Caco-2 (cell line): ENCODE measurements at regions not wholly inside any gene's neighbourhood (a gene's known extent, or its start where the extent isn't known, plus 50 kb on each side); places are given as distances from the start of the nearest gene placed in this dataset.

Experiments used
- BruUV-seq: library from RNA; stranded (reverse); fragments of 400-500 nt; replicated peaks from 2 replicates; lab custom pipeline; 2021; lab: Mats Ljungman, UMichigan
- CTCF ChIA-PET: fragments of 300-600 bp; sonication (Branson Sonifier 250); formaldehyde crosslinking; loops from one replicate; lab custom pipeline; 2022; ENCODE audit warnings: antibody characterized with exemption; lab: Charles Lee
- POLR2A ChIA-PET: fragments of 300-600 bp; sonication (Branson Sonifier 250); formaldehyde crosslinking; loops from one replicate; lab custom pipeline; 2022; ENCODE audit warnings: antibody characterized with exemption; lab: Charles Lee
- DNase-seq, 2 experiments: peaks; one replicate each; pipeline versions ENCODE4 v3.0.0 to v3.0.0-alpha.2; 2020 to 2022
- H3K27me3 ChIP-seq: replicated peaks from 2 replicates; pipeline ENCODE4 v1.6.0; 2011; ENCODE audit warnings: low read length; ENCODE audit not compliant: control insufficient read depth, insufficient read depth
- H3K36me3 ChIP-seq: 2 replicates; pipeline ENCODE4 v1.5.1; 2011; ENCODE audit warnings: low read length; ENCODE audit not compliant: control insufficient read depth, insufficient read depth
- H3K4me1 ChIP-seq: fragments of 250-450 bp; sonication (Bioruptor Pico); 2 replicates; pipeline ENCODE4 v1.5.1; 2020; ENCODE audit warnings: mild to moderate bottlenecking
- H3K4me3 ChIP-seq: 2 replicates; pipeline ENCODE4 v1.5.1; 2011; ENCODE audit warnings: low read depth, mild to moderate bottlenecking, control low read depth, low read length
- H3K9me3 ChIP-seq: fragments of 250-450 bp; sonication (Bioruptor Pico); 2 replicates; pipeline ENCODE4 v1.5.1; 2020; ENCODE audit warnings: mild to moderate bottlenecking, moderate library complexity
- H3K27ac Mint-ChIP-seq: one replicate; pipeline ENCODE4 v1.8.0; 2022; ENCODE audit warnings: mixed read lengths; ENCODE audit not compliant: unreplicated experiment
- H3K27me3 Mint-ChIP-seq: one replicate; pipeline ENCODE4 v1.8.0; 2022; ENCODE audit warnings: mixed read lengths; ENCODE audit not compliant: insufficient read depth, unreplicated experiment
- H3K36me3 Mint-ChIP-seq: one replicate; pipeline ENCODE4 v1.8.0; 2022; ENCODE audit warnings: mild to moderate bottlenecking, mixed read lengths; ENCODE audit not compliant: insufficient read depth, unreplicated experiment
- H3K4me1 Mint-ChIP-seq: one replicate; pipeline ENCODE4 v1.8.0; 2022; ENCODE audit warnings: low read depth, mixed read lengths; ENCODE audit not compliant: unreplicated experiment
- H3K4me3 Mint-ChIP-seq: one replicate; pipeline ENCODE4 v1.8.0; 2022; ENCODE audit warnings: mild to moderate bottlenecking, moderate library complexity, mixed read lengths; ENCODE audit not compliant: unreplicated experiment
- H3K9me3 Mint-ChIP-seq: one replicate; pipeline ENCODE4 v1.8.0; 2022; ENCODE audit warnings: mixed read lengths; ENCODE audit not compliant: unreplicated experiment
- intact Hi-C: fragments of 100-400 bp; cut with micrococcal nuclease; formaldehyde crosslinking; loops from one replicate; pipeline ENCODE4 v1.10.0; 2022; ENCODE audit not compliant: unreplicated experiment
- TF ChIP-seq, protein P1 (sequence below), 2 experiments: fragments of 200-600 bp in 1 of 2; IDR thresholded peaks; 1 replicate in 1 of 2; 2 replicates in 1 of 2; pipeline versions ENCODE4 v1.5.1 to v1.8.0; 2011 to 2022; ENCODE audit warnings: antibody characterized with exemption in 1 of 2, control low read depth in 1 of 2, inconsistent platforms in 1 of 2, low read depth in 1 of 2, low read length in 1 of 2, mild to moderate bottlenecking in 1 of 2, moderate library complexity in 1 of 2; ENCODE audit not compliant: insufficient read depth in 1 of 2, severe bottlenecking in 1 of 2, unreplicated experiment in 1 of 2

DNA sequence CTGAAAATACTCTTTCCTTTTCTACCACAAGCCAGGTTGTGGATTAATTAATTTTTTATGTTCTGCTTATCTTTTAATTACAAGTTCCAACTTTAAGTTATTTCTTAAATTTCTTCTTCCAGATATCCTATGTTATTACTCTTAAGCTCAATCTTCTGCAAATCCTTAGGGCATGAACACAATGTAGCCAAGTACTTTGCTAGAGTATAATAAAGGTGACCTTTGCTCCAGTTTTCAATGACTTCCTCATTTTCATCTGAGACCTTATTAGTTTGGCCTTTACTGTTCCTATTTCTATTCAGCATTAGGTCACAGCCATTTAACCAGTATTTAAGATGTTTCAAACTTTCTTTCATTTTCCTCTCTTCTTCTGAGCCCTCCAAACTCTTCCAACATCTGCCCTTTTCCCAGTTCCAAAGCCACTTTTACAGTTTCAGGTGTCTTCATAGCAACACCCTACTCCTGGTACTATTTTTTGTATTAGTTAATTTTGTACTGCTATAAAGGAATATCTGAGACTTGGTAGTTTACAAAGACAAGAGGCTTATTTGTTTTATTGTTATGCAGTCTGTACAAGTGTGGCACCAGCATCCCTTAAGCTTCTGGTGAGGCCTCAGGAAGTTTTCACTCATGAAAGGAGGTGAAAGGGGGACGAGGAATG lies 886.2 kb upstream of the GHITM start:
- intact Hi-C loops, result no loop called here

DNA sequence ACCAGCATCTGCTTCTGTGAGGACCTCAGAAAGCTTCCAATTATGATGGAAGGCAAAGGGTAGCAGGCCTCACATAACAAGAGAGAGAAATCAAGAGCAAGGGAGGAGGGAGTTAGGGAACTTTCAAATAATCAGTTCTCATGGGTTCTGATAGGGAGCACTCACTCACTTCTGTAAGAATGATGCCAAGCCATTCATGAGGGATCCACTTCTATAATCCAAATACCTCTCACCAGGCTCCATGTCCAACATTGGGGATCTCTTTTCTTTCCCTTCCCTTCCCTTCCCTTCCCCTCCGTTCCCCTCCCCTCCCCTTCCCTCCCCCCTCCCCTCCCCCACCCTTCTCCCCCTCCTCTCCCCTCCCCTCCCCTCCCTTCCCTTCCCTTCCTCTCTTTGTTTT lies 884.6 kb upstream of the GHITM start:
- Mint-ChIP-seq H3K4me1 (no peaks in the 10 kb centered on the region), H3K36me3 (no peaks in the 10 kb centered on the region), H3K27me3 (no peaks in the 10 kb centered on the region), H3K9me3 (peaks cover 18% of the 10 kb centered on the region), H3K4me3 (no peak overlapping the region), H3K27ac (no peak overlapping the region)
- intact Hi-C loops, result no loop called here
- Histone ChIP-seq H3K4me3 (no peak overlapping the region), H3K36me3 (no peaks in the 10 kb centered on the region), H3K4me1 (no peaks in the 10 kb centered on the region), H3K9me3 (0 out of 2 replicates have a peak, but pooled peaks cover 6% of the 10 kb centered on the region), H3K27me3 (no peaks in the 10 kb centered on the region)
- ChIA-PET POLR2A (no interaction called here), CTCF (no interaction called here)
- DNase-seq, result no peak
- TF ChIP-seq, protein P1, sequence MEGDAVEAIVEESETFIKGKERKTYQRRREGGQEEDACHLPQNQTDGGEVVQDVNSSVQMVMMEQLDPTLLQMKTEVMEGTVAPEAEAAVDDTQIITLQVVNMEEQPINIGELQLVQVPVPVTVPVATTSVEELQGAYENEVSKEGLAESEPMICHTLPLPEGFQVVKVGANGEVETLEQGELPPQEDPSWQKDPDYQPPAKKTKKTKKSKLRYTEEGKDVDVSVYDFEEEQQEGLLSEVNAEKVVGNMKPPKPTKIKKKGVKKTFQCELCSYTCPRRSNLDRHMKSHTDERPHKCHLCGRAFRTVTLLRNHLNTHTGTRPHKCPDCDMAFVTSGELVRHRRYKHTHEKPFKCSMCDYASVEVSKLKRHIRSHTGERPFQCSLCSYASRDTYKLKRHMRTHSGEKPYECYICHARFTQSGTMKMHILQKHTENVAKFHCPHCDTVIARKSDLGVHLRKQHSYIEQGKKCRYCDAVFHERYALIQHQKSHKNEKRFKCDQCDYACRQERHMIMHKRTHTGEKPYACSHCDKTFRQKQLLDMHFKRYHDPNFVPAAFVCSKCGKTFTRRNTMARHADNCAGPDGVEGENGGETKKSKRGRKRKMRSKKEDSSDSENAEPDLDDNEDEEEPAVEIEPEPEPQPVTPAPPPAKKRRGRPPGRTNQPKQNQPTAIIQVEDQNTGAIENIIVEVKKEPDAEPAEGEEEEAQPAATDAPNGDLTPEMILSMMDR (IDR thresholded peaks at IDR 0.05; ENCODE audit: insufficient read depth in 1 of 2, low read depth in 1 of 2, low read length in 1 of 2, severe bottlenecking in 1 of 2, unreplicated experiment in 1 of 2), result no peak
- BruUV-seq, result no TSS peak

More for the DNA sequence above, 886.2 kb upstream of the GHITM start:
- no peak for DNase-seq
- peaks cover 18% of the 10 kb centered on the region for H3K9me3 Mint-ChIP-seq
- no peak overlapping the region for H3K4me3 Mint-ChIP-seq
- H3K27me3 Mint-ChIP-seq, result no peaks in the 10 kb centered on the region
- no peaks in the 10 kb centered on the region for H3K4me1 Mint-ChIP-seq
- no peaks in the 10 kb centered on the region for H3K36me3 Mint-ChIP-seq
- Histone ChIP-seq H3K36me3 (no peaks in the 10 kb centered on the region), H3K4me1 (no peaks in the 10 kb centered on the region), H3K9me3 (0 out of 2 replicates have a peak, but pooled peaks cover 6% of the 10 kb centered on the region), H3K27me3 (no peaks in the 10 kb centered on the region), H3K4me3 (no peak overlapping the region)
- POLR2A ChIA-PET, result no interaction called here
- no peak overlapping the region for H3K27ac Mint-ChIP-seq
- CTCF ChIA-PET, result no interaction called here
- no TSS peak for BruUV-seq
- TF ChIP-seq, protein P1 (IDR thresholded peaks at IDR 0.05; ENCODE audit: insufficient read depth in 1 of 2, low read depth in 1 of 2, low read length in 1 of 2, severe bottlenecking in 1 of 2, unreplicated experiment in 1 of 2), result no peak

DNA sequence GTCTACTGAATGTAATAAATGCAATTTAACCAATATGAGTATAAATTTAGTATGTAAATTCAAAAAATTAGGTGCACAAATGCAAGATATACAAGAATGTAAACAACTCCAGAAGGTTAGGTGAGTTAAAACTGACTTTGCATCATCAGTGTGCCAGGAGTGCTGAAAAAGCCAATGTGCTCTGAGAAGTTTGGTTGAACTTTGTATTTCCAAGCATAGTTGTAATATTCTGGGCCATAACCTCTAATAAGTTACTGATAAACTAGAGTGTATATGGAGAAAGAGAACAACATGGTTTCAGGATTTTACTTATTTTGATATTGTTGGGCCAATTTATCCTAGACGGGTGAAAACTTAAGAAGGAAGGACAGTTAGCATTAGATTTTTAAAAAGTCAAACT lies 876.9 kb upstream of the GHITM start:
- Histone ChIP-seq H3K36me3 (no peaks in the 10 kb centered on the region), H3K9me3 (no peaks in the 10 kb centered on the region), H3K4me3 (no peak overlapping the region), H3K4me1 (no peaks in the 10 kb centered on the region), H3K27me3 (no peaks in the 10 kb centered on the region)
- intact Hi-C loops, result no loop called here
- ChIA-PET CTCF (no interaction called here), POLR2A (no interaction called here)
- no peaks in the 10 kb centered on the region for H3K9me3 Mint-ChIP-seq
- peaks cover 8% of the 10 kb centered on the region for H3K27me3 Mint-ChIP-seq
- H3K36me3 Mint-ChIP-seq, result no peaks in the 10 kb centered on the region
- no peaks in the 10 kb centered on the region for H3K4me1 Mint-ChIP-seq
- BruUV-seq, result no TSS peak
- H3K4me3 Mint-ChIP-seq, result no peak overlapping the region
- no peak for DNase-seq
- TF ChIP-seq, protein P1 (IDR thresholded peaks at IDR 0.05; ENCODE audit: insufficient read depth in 1 of 2, low read depth in 1 of 2, low read length in 1 of 2, severe bottlenecking in 1 of 2, unreplicated experiment in 1 of 2), result no peak
- no peak overlapping the region for H3K27ac Mint-ChIP-seq
